ENCODE measurements at regions not wholly inside any gene's neighbourhood (a gene's known extent, or its start where the extent isn't known, plus 50 kb on each side); places are given as distances from the start of the nearest gene placed in this dataset.

DNA sequence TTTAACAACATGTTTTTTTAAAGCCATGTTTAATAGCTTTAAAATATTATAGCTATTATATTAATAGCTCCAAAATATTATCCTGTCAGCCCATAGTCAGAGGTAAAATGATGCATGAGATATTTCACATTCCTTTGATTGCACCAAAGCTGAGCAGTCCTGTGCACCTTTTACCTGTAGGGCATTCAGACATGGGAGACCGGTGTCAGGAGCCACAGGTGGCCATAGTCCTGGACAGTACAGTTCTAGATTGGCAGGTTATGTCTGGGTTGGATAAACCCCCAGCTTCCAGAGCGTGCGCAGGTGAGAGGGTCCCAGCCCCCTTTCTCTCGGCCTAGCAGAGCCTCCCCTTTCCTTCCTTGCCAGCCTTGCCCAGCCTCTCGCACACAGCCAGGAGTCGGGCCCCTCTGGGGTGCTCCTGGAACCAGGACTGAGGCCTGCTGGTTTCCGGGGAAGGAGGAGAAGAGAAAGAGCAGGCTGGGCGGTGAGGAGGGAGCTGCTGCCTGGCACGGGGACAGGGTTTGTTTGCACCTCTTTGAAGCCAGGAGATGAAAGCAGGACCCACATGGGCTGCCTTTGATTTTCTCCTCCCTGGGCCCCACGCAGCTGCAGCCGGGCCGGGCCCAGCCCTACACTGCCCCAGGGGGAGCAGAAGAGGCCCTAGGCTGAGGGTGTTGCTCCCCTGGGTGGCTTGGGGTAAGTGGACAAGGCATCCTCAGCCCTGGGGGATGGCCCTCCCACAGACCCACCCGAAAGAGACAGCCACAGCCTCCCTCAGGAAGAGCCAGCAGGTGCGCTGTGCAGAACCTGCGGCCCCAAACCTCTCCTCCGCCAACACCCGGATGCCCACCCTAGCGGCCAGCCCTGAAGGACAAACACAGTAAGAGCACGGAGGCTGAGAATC, 75.2 kb upstream of the TARDBP start (continued):
- TF ChIP-seq EZH2 (IDR thresholded peaks at IDR 0.05; ENCODE audit: low read depth, low read length, severe bottlenecking) (no peak), SAP30 (IDR thresholded peaks at IDR 0.05; ENCODE audit: insufficient read depth, insufficient replicate concordance, low read length) (no peak), SP1 (IDR thresholded peaks at IDR 0.05; ENCODE audit: low read depth, low read length) (no peak), CHD1 (IDR thresholded peaks at IDR 0.05; ENCODE audit: low read depth, low read length) (no peak), SIN3A (conservative IDR thresholded peaks at IDR 0.05 in 1 of 2, IDR thresholded peaks at IDR 0.05 in 1 of 2; ENCODE audit: low read depth in 1 of 2, low read length in 2 of 2) (no peak), RFX5 (IDR thresholded peaks at IDR 0.05; ENCODE audit: borderline replicate concordance, low read depth, low read length) (no peak)
- TF ChIP-seq, protein P1, sequence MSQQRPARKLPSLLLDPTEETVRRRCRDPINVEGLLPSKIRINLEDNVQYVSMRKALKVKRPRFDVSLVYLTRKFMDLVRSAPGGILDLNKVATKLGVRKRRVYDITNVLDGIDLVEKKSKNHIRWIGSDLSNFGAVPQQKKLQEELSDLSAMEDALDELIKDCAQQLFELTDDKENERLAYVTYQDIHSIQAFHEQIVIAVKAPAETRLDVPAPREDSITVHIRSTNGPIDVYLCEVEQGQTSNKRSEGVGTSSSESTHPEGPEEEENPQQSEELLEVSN (IDR thresholded peaks at IDR 0.05), result no peak

Data from H1 (cell line).